ENCODE measurements at regions not wholly inside any gene's neighbourhood (a gene's known extent, or its start where the extent isn't known, plus 50 kb on each side); places are given as distances from the start of the nearest gene placed in this dataset.

DNA sequence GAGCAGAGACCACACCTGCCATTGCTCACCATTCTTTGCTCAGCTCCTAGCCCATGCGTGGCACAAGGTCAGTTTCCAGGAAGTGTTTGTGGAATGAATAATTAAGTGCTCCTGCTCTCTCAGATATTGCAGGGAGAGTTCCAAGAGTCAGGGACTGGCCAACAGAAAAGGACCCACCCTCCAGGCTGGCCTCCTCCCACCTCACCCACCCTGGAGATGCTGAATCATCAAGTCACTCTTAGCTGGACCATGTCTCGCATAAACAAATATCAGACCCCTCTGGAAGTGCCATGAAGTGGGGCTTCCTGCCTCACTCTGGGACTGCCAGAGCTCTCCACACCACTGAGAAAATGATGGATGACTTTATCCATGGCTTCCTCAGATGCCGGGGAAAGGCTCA lies 256.0 kb downstream of the TNS1 start:
- TF ChIP-seq, protein P1, sequence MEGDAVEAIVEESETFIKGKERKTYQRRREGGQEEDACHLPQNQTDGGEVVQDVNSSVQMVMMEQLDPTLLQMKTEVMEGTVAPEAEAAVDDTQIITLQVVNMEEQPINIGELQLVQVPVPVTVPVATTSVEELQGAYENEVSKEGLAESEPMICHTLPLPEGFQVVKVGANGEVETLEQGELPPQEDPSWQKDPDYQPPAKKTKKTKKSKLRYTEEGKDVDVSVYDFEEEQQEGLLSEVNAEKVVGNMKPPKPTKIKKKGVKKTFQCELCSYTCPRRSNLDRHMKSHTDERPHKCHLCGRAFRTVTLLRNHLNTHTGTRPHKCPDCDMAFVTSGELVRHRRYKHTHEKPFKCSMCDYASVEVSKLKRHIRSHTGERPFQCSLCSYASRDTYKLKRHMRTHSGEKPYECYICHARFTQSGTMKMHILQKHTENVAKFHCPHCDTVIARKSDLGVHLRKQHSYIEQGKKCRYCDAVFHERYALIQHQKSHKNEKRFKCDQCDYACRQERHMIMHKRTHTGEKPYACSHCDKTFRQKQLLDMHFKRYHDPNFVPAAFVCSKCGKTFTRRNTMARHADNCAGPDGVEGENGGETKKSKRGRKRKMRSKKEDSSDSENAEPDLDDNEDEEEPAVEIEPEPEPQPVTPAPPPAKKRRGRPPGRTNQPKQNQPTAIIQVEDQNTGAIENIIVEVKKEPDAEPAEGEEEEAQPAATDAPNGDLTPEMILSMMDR (IDR thresholded peaks at IDR 0.05) = no peak
- TF ChIP-seq EZH2 (IDR thresholded peaks at IDR 0.05; ENCODE audit: borderline replicate concordance, insufficient read depth, low read depth, low read length, poor library complexity, severe bottlenecking) = no peak
